ENCODE measurements at regions not wholly inside any gene's neighbourhood (a gene's known extent, or its start where the extent isn't known, plus 50 kb on each side); places are given as distances from the start of the nearest gene placed in this dataset.

- Histone ChIP-seq H3K27ac (ENCODE audit: low read depth, low read length) (no peak overlapping the region), H3K9me3 (ENCODE audit: low read depth, low read length) (no peaks in the 10 kb centered on the region), H3K36me3 (ENCODE audit: insufficient read depth, low read length) (no peaks in the 10 kb centered on the region), H3K4me1 (ENCODE audit: insufficient read depth, low read length) (peaks cover 9% of the 10 kb centered on the region), H2AFZ (ENCODE audit: low read length) (no peak overlapping the region), H3K4me2 (ENCODE audit: insufficient read depth, low read length) (peak overlapping the region; percentile 60), H3K4me3 (ENCODE audit: insufficient read depth, low read length) (peak overlapping the region; percentile 60), H3K79me2 (ENCODE audit: insufficient read depth, low read length) (no peaks in the 10 kb centered on the region), H4K20me1 (ENCODE audit: insufficient read depth, low read length) (no peaks in the 10 kb centered on the region), H3K27me3 (ENCODE audit: insufficient read depth, low read length) (peaks cover 59% of the 10 kb centered on the region)
- DNase-seq (ENCODE audit: insufficient read length, low spot score, missing footprints) = no peak
- TF ChIP-seq CTCF (IDR thresholded peaks at IDR 0.05; ENCODE audit: extremely low read depth, low read depth, low read length) = no peak
Observed at GRCh38 chr1:239998312-239998649, 93.4 kb upstream of the FMN2 start.

GRCh38 chr1:239999170-239999569 is 92.5 kb upstream of the FMN2 start:
- peaks cover 51% of the 10 kb centered on the region for H3K27me3 ChIP-seq (ENCODE audit: insufficient read depth, low read length)
- H3K4me3 ChIP-seq (ENCODE audit: insufficient read depth, low read length) = no peak overlapping the region
- no peak for DNase-seq (ENCODE audit: insufficient read length, low spot score, missing footprints)
- TF ChIP-seq CTCF (IDR thresholded peaks at IDR 0.05; ENCODE audit: extremely low read depth, low read depth, low read length) = no peak
- no peak overlapping the region for H3K4me2 ChIP-seq (ENCODE audit: insufficient read depth, low read length)
- H4K20me1 ChIP-seq (ENCODE audit: insufficient read depth, low read length) = no peaks in the 10 kb centered on the region
- H3K9me3 ChIP-seq (ENCODE audit: low read depth, low read length) = no peaks in the 10 kb centered on the region
- no peak overlapping the region for H3K27ac ChIP-seq (ENCODE audit: low read depth, low read length)
- H3K4me1 ChIP-seq (ENCODE audit: insufficient read depth, low read length) = peaks cover 9% of the 10 kb centered on the region
- H2AFZ ChIP-seq (ENCODE audit: low read length) = no peak overlapping the region
- H3K79me2 ChIP-seq (ENCODE audit: insufficient read depth, low read length) = no peaks in the 10 kb centered on the region
- H3K36me3 ChIP-seq (ENCODE audit: insufficient read depth, low read length) = no peaks in the 10 kb centered on the region

- Histone ChIP-seq H2AFZ (ENCODE audit: low read length) (no peak overlapping the region), H3K4me3 (ENCODE audit: insufficient read depth, low read length) (no peak overlapping the region), H3K9me3 (ENCODE audit: low read depth, low read length) (no peaks in the 10 kb centered on the region), H3K4me2 (ENCODE audit: insufficient read depth, low read length) (no peak overlapping the region), H3K79me2 (ENCODE audit: insufficient read depth, low read length) (no peaks in the 10 kb centered on the region), H3K36me3 (ENCODE audit: insufficient read depth, low read length) (no peaks in the 10 kb centered on the region), H3K27ac (ENCODE audit: low read depth, low read length) (no peak overlapping the region), H4K20me1 (ENCODE audit: insufficient read depth, low read length) (no peaks in the 10 kb centered on the region), H3K4me1 (ENCODE audit: insufficient read depth, low read length) (peaks cover 9% of the 10 kb centered on the region), H3K27me3 (ENCODE audit: insufficient read depth, low read length) (peaks cover 37% of the 10 kb centered on the region)
- no peak for TF ChIP-seq CTCF (IDR thresholded peaks at IDR 0.05; ENCODE audit: extremely low read depth, low read depth, low read length)
- DNase-seq (ENCODE audit: insufficient read length, low spot score, missing footprints) = peak; percentile 92
Observed at GRCh38 chr1:240000634-240001033, 91.0 kb upstream of the FMN2 start.

GRCh38 chr1:240001177-240001740 is 90.4 kb upstream of the FMN2 start:
- Histone ChIP-seq H3K4me2 (ENCODE audit: insufficient read depth, low read length) (no peak overlapping the region), H2AFZ (ENCODE audit: low read length) (no peak overlapping the region), H3K79me2 (ENCODE audit: insufficient read depth, low read length) (no peaks in the 10 kb centered on the region), H3K36me3 (ENCODE audit: insufficient read depth, low read length) (no peaks in the 10 kb centered on the region), H3K27me3 (ENCODE audit: insufficient read depth, low read length) (peaks cover 32% of the 10 kb centered on the region), H4K20me1 (ENCODE audit: insufficient read depth, low read length) (no peaks in the 10 kb centered on the region), H3K27ac (ENCODE audit: low read depth, low read length) (no peak overlapping the region), H3K4me3 (ENCODE audit: insufficient read depth, low read length) (no peak overlapping the region), H3K9me3 (ENCODE audit: low read depth, low read length) (no peaks in the 10 kb centered on the region), H3K4me1 (ENCODE audit: insufficient read depth, low read length) (peaks cover 9% of the 10 kb centered on the region)
- TF ChIP-seq CTCF (IDR thresholded peaks at IDR 0.05; ENCODE audit: extremely low read depth, low read depth, low read length) = no peak
- no peak for DNase-seq (ENCODE audit: insufficient read length, low spot score, missing footprints)

All from osteoblast (primary cell).